HL-60 (cell line): ENCODE measurements at regions not wholly inside any gene's neighbourhood (a gene's known extent, or its start where the extent isn't known, plus 50 kb on each side); places are given as distances from the start of the nearest gene placed in this dataset.

Source experiments
- CTCF ChIP-seq: IDR thresholded peaks from one replicate; pipeline ENCODE4 v1.5.1; 2011; ENCODE audit warnings: low read length, control low read depth, inconsistent platforms; ENCODE audit not compliant: insufficient read depth
- POLR2AphosphoS5 ChIP-seq: IDR thresholded peaks from 2 replicates; pipeline ENCODE4 v1.6.1; 2012; ENCODE audit warnings: low read depth

DNA sequence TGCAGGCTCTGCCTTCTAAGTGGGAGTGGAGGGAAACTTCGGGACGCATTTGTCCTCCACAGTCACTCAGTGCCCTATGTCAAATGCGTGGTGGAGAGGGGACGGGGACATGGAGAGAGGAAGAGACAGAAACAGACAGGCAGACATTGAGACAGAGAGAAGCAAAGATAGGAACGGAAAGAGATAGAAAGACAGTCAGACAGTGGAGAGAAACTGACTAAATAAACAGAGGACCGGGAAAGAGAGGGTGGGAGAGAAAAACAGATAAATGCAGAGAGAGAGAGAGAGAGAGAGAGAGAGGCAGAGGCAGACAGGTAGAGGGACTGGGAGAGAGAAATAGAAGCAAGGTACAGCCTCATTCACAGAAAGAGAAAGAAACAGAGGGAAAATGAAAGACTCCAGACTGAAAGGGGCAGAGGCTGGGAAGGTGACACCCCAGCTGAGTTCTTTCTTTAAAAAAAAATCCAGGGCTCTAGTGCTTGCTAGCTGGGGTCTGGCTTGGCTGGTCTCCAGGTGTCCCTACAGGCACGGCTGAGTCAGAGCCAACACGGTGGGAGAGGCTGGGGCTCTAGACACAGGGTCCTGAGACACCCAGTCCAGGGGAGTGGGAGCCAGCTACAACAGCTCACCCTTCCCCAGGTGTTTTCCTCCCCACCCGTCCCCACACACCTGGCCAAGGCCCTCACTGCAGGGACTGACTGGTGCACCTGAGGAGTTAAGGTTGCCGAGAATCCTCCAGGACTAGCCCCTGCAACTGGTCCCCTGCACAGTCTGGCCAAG, 506.1 kb upstream of the PROK2 start:
- TF ChIP-seq CTCF, result no peak
- no peak for TF ChIP-seq POLR2AphosphoS5
